ENCODE measurements at regions not wholly inside any gene's neighbourhood (a gene's known extent, or its start where the extent isn't known, plus 50 kb on each side); places are given as distances from the start of the nearest gene placed in this dataset.

GRCh38 chr13:104181526-104182231 is 1115.5 kb upstream of the SLC10A2 start:
- no peak for DNase-seq (ENCODE audit: low spot score)

- DNase-seq (ENCODE audit: low spot score) = no peak
Measured at GRCh38 chr13:104170980-104171555, 1104.9 kb upstream of the SLC10A2 start.

- DNase-seq (ENCODE audit: low spot score) = no peak
Measured at GRCh38 chr13:104163866-104164630, 1097.8 kb upstream of the SLC10A2 start.

- DNase-seq (ENCODE audit: low spot score) = no peak
Measured at GRCh38 chr13:104160536-104160935, 1094.3 kb upstream of the SLC10A2 start.

GRCh38 chr13:104143760-104144416 is 1077.7 kb upstream of the SLC10A2 start:
- no peak for DNase-seq (ENCODE audit: low spot score)

GRCh38 chr13:104140552-104140951 is 1074.3 kb upstream of the SLC10A2 start:
- no peak for DNase-seq (ENCODE audit: low spot score)

DNA sequence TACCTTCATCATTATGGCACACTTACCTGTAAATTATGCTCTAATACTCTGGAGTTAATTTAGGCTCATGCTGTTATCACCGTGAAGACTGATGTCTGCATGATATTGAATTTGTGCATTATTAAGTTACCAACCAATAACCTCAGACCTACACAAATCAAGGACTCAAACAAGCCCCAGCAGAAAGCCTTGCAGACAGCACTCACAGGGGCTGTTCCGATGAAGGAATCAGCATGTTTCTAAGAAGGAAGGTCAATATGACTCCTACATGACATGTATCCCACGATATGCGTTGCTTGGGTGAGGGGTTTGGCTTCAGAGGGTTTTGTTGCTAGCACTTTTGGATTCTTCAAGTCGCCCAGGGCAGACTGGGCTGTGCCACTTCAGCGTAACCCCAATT is 1071.2 kb upstream of the SLC10A2 start:
- no peak for DNase-seq (ENCODE audit: low spot score)

DNA sequence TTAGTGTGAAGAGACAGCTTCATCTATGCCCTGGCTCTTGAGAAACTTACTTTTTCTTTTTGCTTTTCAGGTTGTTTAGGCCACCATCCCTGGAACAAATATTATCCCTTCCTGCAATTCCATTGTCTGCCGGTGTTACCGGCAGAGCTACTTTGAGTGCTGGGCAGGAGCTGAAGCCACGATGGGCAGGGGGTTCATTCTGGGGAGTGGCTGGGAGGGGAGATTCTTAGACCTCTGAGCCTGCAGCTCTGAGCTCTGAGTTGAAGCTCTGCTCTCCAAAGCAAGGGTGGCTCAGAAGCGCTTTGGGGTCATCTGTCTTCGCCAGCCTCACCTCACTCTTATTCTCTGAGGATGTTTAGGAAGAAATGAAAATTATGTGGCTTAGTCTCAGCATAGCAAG is 1066.6 kb upstream of the SLC10A2 start:
- DNase-seq (ENCODE audit: low spot score) = no peak

- no peak for DNase-seq (ENCODE audit: low spot score)
Measured at GRCh38 chr13:104114101-104114500, 1047.9 kb upstream of the SLC10A2 start.

- no peak for DNase-seq (ENCODE audit: low spot score)
Measured at GRCh38 chr13:104111031-104111430, 1044.8 kb upstream of the SLC10A2 start.

DNA sequence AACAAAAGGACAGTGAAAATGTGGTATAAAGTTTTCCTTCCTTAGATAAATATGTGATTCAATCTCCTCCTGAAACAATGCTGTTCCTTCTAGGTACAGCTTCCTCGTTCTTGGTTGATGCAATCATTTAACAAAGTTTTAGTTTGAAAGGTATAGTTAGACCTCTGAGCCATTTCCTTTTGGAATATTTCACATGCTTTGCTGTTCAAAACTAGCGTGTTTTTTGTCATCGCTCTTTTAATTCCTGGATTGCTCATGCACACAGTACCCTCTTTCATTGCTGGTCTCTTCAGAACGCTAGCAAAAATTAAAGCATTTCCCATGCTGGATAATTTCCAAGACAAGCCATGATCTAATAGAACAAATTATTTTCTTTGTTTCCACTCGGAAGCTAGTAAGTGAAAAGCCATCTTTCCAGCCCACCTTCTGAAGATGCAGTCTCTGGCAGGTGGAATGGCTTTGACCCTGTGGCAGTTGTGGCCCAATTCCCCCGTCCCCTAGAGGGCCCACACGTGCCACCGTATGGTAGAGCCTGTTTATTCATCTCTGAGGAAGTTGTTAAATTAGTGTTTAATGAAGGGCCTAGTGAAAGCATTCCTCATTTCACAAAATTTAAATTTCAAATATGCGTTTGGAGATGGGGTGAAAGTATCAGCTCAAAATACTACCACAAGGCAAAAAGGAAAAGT is 1040.6 kb upstream of the SLC10A2 start:
- no peak for DNase-seq (ENCODE audit: low spot score)

DNA sequence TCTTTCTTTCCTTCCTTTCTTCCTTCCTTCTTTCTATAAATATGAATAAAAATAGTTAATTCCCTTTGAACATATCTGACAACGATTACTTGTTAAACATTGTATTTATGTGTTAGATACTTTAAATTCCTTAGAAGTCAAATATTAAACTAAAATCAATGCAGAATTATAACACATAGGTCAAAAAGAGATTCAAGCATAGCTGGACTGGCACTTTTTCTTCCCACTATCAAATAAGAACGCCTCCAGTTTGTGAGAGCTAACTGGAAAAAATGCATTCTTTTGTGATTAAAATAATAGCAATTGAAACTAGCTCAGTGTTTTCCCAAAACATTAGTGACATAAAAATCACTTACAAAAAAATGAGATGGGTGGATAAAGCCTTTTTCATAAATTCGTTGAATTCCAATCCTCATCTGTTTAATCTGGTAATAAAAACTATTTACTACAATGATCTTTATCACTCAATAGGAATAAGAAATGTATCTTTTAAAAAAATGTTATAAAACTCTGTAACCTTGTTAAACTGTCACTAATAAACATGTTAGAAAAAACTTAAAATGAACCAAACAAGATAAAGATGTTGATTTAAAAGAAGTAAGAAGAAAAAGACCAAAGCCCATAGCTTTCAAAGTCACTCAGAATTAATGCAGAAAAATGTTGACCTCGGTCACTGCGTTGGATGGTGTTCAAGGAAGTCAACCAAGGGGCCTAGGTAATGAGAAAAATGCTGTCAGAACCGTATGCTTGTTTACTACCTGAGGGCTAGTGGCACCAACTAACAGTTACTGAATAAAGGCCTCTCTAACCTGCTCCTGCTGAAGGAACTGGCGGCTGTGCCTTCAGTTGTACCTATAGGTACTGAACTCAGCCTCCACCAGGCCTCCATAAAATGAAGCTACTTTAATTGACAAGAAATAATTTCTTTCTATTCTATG is 1039.5 kb upstream of the SLC10A2 start:
- DNase-seq (ENCODE audit: low spot score) = no peak

DNA sequence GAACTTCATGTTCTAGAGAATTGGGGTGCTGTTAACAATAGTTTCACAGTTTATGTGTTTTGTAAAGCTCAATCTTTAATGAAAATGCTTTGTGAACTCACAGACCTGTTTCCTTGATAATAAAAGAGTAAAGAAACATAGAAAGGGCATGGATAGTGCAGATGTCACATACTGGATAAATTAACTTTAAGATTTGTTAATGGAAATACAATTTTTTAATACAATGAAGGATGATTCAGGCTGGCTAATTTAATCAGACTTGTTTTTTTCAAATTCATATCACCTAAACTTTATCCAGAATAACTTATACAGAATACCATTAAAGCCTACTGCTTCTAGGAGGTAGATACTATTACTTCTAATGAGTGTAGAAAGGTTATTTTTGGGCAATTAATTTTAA is 1033.5 kb upstream of the SLC10A2 start:
- no peak for DNase-seq (ENCODE audit: low spot score)

DNA sequence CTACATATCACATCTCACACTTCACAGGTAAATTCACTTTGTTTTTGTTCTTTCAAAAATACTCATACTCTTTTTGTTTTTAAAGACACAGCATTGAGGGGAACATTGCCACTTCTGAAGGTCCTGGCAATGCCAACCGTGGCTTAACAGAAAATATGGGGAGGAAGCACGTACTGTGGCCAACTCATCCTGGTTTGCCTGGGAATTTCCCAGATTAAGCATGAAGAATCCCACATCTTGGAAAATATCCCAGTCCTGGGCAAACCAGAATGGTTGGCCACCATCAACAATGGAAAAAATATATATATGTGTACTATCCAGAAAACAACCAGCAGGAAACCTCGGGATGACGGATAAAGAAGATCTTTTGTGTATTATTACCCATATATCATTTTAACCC is 1032.2 kb upstream of the SLC10A2 start:
- no peak for DNase-seq (ENCODE audit: low spot score)

- DNase-seq (ENCODE audit: low spot score) = no peak
Measured at GRCh38 chr13:104086759-104087158, 1020.5 kb upstream of the SLC10A2 start.

DNA sequence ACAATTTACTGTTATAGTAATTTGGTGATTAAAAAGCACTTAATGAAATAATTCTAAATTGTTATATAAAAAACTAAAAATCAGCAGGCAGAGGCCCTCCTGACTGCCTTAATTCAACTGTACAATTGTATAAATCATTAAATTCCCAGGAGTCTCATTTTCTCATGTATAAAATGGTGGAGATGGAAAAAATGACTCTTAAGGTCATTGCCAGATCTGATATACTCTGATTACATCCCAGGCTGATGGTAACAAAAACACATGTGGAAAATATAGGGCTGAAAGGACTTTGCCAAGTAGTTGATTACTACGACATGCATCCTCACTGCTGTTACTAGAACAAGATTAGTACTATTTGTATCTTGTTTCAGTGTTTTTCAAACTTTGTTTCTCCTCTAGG is 1020.0 kb upstream of the SLC10A2 start:
- no peak for DNase-seq (ENCODE audit: low spot score)

DNA sequence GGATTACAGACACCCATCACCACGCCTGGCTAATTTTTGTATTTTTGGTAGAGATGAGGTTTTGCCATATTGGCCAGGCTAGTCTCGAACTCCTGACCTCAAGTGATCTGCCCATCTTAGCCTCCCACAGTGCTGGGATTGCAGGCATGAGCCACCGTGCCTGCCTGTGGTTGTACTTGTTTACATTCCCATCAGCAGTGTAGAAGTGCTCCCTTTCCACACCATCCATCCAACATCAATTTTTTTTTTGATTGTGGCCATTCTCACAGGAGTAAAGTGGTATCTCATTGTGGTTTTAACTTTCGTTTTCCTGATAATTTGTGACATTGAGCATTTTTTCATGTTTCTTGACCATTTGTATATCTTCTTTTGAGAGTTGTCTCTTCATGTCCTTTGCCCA is 1019.4 kb upstream of the SLC10A2 start:
- no peak for DNase-seq (ENCODE audit: low spot score)

DNA sequence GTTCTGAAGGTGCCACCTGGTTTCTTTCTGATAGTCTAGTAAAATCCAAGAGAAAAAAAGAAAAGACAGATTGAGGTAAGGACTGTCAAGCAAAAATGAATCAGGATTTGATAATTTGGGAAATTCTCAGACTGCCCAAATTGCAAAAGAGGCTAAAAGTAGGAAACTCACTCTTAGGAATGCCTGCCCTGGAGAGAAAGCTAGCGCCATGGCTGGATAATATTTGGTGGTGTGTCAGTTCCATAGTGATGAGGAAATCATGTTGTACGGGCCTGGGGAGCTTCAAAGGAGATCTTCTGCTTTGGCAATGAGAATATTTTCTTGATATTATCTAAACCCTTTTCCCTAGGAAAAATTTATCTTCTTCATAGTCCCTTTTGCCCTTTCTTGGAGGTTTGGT is 1008.1 kb upstream of the SLC10A2 start:
- no peak for DNase-seq (ENCODE audit: low spot score)

DNA sequence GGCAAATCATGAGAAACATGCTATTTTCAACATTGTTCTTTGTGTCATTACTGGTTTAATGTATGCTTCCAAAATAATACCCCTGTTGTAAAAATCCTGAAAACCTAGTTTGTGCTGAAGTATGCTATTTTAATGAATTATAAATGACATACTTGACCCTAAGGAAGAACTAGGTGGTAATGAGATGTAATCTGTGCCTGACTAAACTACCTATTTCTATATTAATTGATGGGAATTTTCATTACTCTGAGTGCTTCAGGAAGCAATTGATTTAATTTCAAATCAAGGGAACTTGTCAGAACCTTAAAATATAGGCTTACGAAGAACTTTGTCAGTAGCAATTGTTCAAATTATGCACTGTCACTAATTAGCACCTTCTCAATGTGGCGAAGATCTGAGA is 1005.6 kb upstream of the SLC10A2 start:
- DNase-seq (ENCODE audit: low spot score) = no peak

DNA sequence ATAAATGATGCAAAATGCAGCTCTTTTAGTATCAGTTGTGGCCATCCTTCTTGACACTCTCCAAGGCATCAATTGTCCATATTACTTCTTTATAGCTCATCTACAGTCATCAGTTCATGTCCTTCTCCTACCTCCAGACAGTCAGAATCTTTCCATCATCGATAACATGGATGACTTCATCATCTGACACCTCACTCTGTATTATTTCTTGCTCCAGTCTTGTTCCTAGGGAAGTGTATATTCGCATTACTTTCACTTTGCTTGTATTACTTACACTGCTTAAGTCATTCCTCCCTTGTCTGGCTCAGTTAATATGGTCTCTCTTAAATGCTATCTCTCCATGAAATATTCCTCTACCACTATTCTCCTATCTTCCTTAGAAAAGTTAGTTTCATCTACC is 999.1 kb upstream of the SLC10A2 start:
- no peak for DNase-seq (ENCODE audit: low spot score)

- DNase-seq (ENCODE audit: low spot score) = no peak
Measured at GRCh38 chr13:104057861-104058260, 991.6 kb upstream of the SLC10A2 start.
